Type B pancreatic cell (in vitro differentiated cells): ENCODE measurements at regions not wholly inside any gene's neighbourhood (a gene's known extent, or its start where the extent isn't known, plus 50 kb on each side); places are given as distances from the start of the nearest gene placed in this dataset.
A peak's percentile ranks its signal among the peaks of the same experiment; 100 is the strongest.
"Not testable (repeated sequence)": the region's sequence is repeated elsewhere in the genome, so short reads cannot be mapped to it uniquely, and the experiment has no call there.

Experiments
- DNase-seq: peaks from one replicate; pipeline ENCODE4 v3.0.0; 2021; ENCODE audit warnings: mixed read lengths; ENCODE audit not compliant: unreplicated experiment; ENCODE audit errors: extremely low spot score
- H3K27ac Mint-ChIP-seq: 2 replicates; pipeline ENCODE4 v1.8.0; 2021; ENCODE audit warnings: mild to moderate bottlenecking, mixed read lengths
- H3K27me3 Mint-ChIP-seq: 2 replicates; pipeline ENCODE4 v1.8.0; 2021; ENCODE audit warnings: mixed read lengths
- H3K36me3 Mint-ChIP-seq: 2 replicates; pipeline ENCODE4 v1.8.0; 2021; ENCODE audit warnings: mixed read lengths
- H3K4me1 Mint-ChIP-seq: one replicate; pipeline ENCODE4 v1.8.0; 2021; ENCODE audit warnings: mixed read lengths; ENCODE audit not compliant: unreplicated experiment
- H3K4me3 Mint-ChIP-seq: 2 replicates; pipeline ENCODE4 v1.8.0; 2021; ENCODE audit warnings: mild to moderate bottlenecking, mixed read lengths
- H3K9me3 Mint-ChIP-seq: 2 replicates; pipeline ENCODE4 v1.8.0; 2021; ENCODE audit warnings: mixed read lengths
- TF ChIP-seq, protein P1 (sequence below): fragments of 200-600 bp; sonication (generic); conservative IDR thresholded peaks from 2 replicates; pipeline ENCODE4 v1.5.0; 2021; ENCODE audit warnings: antibody characterized with exemption, mild to moderate bottlenecking

DNA sequence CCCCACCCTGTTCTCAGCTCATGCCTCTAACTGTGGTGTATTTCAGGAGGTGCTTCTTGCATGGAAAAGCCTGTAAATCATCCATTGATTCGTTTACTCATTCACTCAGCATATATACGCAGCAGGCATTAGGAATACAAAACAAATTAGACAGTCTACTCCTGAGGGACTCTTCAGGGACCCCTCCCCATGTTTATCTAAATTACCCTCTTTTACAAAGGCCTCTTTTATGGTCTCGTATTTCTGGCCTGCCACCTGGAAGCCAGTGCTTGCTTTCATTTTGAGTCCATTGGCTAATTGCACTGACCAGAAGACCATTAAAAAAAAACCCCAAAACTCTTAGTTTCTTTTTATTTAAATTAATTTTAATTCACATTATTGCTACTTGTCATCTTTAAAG lies 134.4 kb downstream of the DACT1 start:
- peak overlapping the region; percentile 30 for H3K4me3 Mint-ChIP-seq
- TF ChIP-seq, protein P1, sequence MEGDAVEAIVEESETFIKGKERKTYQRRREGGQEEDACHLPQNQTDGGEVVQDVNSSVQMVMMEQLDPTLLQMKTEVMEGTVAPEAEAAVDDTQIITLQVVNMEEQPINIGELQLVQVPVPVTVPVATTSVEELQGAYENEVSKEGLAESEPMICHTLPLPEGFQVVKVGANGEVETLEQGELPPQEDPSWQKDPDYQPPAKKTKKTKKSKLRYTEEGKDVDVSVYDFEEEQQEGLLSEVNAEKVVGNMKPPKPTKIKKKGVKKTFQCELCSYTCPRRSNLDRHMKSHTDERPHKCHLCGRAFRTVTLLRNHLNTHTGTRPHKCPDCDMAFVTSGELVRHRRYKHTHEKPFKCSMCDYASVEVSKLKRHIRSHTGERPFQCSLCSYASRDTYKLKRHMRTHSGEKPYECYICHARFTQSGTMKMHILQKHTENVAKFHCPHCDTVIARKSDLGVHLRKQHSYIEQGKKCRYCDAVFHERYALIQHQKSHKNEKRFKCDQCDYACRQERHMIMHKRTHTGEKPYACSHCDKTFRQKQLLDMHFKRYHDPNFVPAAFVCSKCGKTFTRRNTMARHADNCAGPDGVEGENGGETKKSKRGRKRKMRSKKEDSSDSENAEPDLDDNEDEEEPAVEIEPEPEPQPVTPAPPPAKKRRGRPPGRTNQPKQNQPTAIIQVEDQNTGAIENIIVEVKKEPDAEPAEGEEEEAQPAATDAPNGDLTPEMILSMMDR = no peak
- no peaks in the 10 kb centered on the region for H3K36me3 Mint-ChIP-seq
- H3K27me3 Mint-ChIP-seq = no peaks in the 10 kb centered on the region
- no peak overlapping the region for H3K27ac Mint-ChIP-seq
- no peaks in the 10 kb centered on the region for H3K9me3 Mint-ChIP-seq
- peaks cover 54% of the 10 kb centered on the region for H3K4me1 Mint-ChIP-seq
- DNase-seq = no peak

DNA sequence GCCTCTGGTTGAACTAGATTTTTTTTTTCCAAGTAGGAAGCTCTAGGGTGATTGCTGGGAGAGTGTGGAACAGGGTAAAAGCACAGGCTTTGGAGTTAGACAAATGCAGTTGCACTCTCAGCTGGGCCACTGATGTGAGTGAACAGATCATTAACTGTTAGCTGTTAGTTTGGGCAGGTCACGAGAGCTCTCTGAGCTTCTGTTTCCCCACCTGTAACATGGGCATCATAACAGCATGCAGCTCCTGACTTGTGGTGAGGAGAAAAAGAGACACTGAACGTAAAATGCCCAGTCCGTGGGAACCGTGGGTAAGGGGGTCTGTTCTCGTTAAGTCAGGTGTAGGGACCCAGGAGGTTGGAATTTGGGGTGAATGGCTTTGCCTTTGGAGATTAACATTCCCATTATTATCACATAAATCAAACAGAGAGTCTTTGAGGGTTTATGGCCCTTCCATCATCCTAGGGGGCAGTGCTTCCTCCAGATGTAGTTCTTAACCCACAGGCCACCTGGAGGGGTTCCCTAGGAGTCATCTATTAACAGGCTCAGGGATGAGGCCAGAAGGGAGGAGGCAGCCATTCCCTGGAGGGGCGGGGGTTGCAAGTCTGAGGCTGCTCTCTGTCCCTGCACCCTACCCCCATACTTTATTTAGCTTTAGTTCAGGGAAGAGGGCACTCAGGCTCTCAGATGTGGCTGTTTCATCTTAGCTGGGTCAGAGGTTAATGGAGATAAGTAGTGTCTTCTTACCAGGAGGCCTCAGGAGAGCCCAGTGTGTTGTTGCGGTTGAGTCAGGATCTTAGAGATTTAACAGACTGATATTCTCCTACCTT lies 135.2 kb downstream of the DACT1 start:
- H3K4me3 Mint-ChIP-seq = peak overlapping the region; percentile 49
- TF ChIP-seq, protein P1 = no peak
- peaks cover 63% of the 10 kb centered on the region for H3K4me1 Mint-ChIP-seq
- no peaks in the 10 kb centered on the region for H3K27me3 Mint-ChIP-seq
- no peak for DNase-seq
- no peaks in the 10 kb centered on the region for H3K9me3 Mint-ChIP-seq
- H3K36me3 Mint-ChIP-seq = no peaks in the 10 kb centered on the region
- H3K27ac Mint-ChIP-seq = peak overlapping the region; percentile 35

DNA sequence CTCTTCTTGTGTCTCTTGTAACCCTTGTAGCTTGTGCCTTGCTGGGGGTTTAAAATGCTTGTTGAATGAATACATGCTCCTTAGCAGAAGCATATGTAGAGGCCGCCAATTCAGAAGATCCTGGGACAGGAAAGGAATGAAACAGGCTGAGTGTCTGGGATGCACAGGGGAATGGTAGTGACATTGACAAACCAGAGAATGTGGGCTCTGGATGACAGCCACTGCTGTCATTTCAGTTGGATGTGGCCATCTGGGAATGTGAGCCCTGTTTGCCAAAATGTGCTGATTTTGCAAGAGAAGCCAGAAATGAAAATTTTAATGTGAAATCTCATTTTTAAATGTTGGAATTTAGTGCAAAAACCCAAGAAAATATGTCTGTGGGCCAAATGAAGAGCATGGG lies 136.8 kb downstream of the DACT1 start:
- Mint-ChIP-seq H3K9me3 (no peaks in the 10 kb centered on the region), H3K4me1 (peaks cover 57% of the 10 kb centered on the region), H3K27me3 (no peaks in the 10 kb centered on the region), H3K27ac (no peak overlapping the region), H3K36me3 (no peaks in the 10 kb centered on the region), H3K4me3 (no peak overlapping the region)
- TF ChIP-seq, protein P1 = no peak
- DNase-seq = no peak

DNA sequence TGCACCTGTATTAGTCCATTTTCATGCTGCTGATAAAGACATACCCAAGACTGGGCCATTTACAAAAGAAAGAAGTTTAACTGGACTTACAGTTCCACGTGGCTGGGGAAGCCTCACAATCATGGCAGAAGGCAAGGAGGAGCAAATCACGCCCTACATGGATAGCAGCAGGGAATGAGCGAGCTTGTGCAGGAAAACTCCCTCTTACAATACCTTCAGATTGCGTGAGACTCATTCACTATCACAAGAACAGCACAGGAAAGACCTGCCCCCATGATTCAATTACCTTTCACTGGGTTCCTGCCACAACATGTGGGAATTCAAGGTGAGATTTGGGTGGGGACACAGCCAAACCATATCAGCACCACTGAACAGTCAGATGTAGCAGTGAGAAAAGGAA lies 137.4 kb downstream of the DACT1 start:
- H3K4me3 Mint-ChIP-seq, H3K36me3 Mint-ChIP-seq, H3K27me3 Mint-ChIP-seq, H3K9me3 Mint-ChIP-seq, DNase-seq, H3K27ac Mint-ChIP-seq: not testable (repeated sequence)
- H3K4me1 Mint-ChIP-seq = peaks cover 55% of the 10 kb centered on the region

DNA sequence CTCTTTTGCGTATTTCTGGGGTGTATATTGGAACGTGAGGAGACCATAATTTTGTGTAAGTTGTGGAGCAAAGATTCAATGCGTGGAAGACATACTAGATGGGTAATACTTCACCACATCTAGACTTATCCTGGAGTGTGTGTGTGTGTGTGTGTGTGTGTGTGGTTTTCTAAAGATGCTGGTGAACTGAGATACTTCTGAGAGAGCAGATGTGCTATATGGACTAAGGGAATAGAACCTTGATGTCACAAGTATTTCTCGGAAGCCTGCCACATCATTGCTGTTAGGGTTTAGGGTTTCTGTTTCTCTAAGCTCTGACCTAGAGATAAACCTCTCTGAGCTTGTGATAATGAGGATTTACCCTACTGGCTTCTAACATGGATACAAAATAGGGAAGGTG lies 138.8 kb downstream of the DACT1 start:
- no peak for DNase-seq
- Mint-ChIP-seq H3K9me3 (no peaks in the 10 kb centered on the region), H3K27me3 (no peaks in the 10 kb centered on the region), H3K27ac (no peak overlapping the region), H3K4me3 (no peak overlapping the region), H3K4me1 (peaks cover 43% of the 10 kb centered on the region), H3K36me3 (no peaks in the 10 kb centered on the region)
- TF ChIP-seq, protein P1 = no peak

DNA sequence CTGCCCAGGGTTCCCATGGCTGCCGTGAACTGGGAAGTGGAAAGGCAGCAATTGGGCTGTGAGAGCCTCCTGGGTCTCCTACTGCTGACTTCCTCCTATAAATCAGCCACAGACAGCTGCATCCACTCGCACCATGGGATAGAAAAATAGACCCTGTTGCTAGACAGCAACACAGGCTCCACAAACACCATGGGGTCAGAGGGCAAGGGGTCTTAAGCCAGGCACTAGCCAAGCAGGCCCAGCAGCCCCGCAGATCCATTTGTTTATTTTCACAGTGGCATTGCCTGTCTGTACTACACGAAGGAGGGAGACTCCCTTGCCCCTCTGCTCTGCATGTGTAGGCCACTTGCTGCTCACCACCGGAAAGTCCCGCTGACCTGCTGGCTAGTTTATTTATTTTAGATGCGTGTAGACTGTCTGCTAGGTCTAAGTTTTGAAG lies 139.8 kb downstream of the DACT1 start:
- Mint-ChIP-seq H3K27ac (no peak overlapping the region), H3K4me3 (no peak overlapping the region)
- TF ChIP-seq, protein P1 = no peak

More for the DNA sequence above, 139.8 kb downstream of the DACT1 start:
- Mint-ChIP-seq H3K9me3 (no peaks in the 10 kb centered on the region), H3K27me3 (no peaks in the 10 kb centered on the region), H3K4me1 (peaks cover 41% of the 10 kb centered on the region), H3K36me3 (no peaks in the 10 kb centered on the region)
- no peak for DNase-seq
